H1 (cell line): ENCODE measurements at regions not wholly inside any gene's neighbourhood (a gene's known extent, or its start where the extent isn't known, plus 50 kb on each side); places are given as distances from the start of the nearest gene placed in this dataset.

Source experiments
- ATF3 ChIP-seq: IDR thresholded peaks from 2 replicates; pipeline ENCODE4 v1.6.1; 2011; ENCODE audit warnings: low read depth, mild to moderate bottlenecking, low read length; ENCODE audit not compliant: insufficient read depth
- CBX8 ChIP-seq: fragments of 300-800, 300-1000 bp; sonication (generic); IDR thresholded peaks from 2 replicates; pipeline ENCODE4 v1.7.1; 2016; ENCODE audit warnings: low read depth, low read length, borderline replicate concordance
- CTBP2 ChIP-seq: IDR thresholded peaks from 2 replicates; pipeline ENCODE4 v1.7.0; 2011; ENCODE audit warnings: borderline replicate concordance, mild to moderate bottlenecking, moderate library complexity, mixed read lengths, low read length; ENCODE audit not compliant: insufficient read depth, insufficient read length
- EP300 ChIP-seq, 2 experiments: IDR thresholded peaks; 1 replicate in 1 of 2; 2 replicates in 1 of 2; pipeline ENCODE4 v1.6.1; 2011 to 2012; ENCODE audit warnings: low read depth in 2 of 2, low read length in 2 of 2, mild to moderate bottlenecking in 2 of 2, borderline replicate concordance in 1 of 2, inconsistent platforms in 1 of 2, moderate library complexity in 1 of 2
- GTF2F1 ChIP-seq: IDR thresholded peaks from 2 replicates; pipeline ENCODE4 v1.6.1; 2012; ENCODE audit warnings: low read depth, low read length, improper control_type of control experiment, borderline replicate concordance
- MAFK ChIP-seq: IDR thresholded peaks from 2 replicates; pipeline ENCODE4 v1.6.1; 2012; ENCODE audit warnings: low read depth, mild to moderate bottlenecking, improper control_type of control experiment, low read length
- NRF1 ChIP-seq: IDR thresholded peaks from 2 replicates; pipeline ENCODE4 v1.6.1; 2011; ENCODE audit warnings: mild to moderate bottlenecking, low read depth, low read length, improper control_type of control experiment
- SP1 ChIP-seq: IDR thresholded peaks from 2 replicates; pipeline ENCODE4 v1.6.1; 2011; ENCODE audit warnings: low read depth, low read length
- SP4 ChIP-seq: IDR thresholded peaks from 2 replicates; pipeline ENCODE4 v1.6.1; 2012; ENCODE audit warnings: low read length, inconsistent platforms
- TF ChIP-seq, protein P1 (sequence below): fragments of 300-600 bp; sonication (generic); IDR thresholded peaks from 2 replicates; pipeline ENCODE4 v1.7.1; 2012; ENCODE audit warnings: low read length, moderate library complexity, mild to moderate bottlenecking, inconsistent platforms; ENCODE audit not compliant: insufficient replicate concordance

DNA sequence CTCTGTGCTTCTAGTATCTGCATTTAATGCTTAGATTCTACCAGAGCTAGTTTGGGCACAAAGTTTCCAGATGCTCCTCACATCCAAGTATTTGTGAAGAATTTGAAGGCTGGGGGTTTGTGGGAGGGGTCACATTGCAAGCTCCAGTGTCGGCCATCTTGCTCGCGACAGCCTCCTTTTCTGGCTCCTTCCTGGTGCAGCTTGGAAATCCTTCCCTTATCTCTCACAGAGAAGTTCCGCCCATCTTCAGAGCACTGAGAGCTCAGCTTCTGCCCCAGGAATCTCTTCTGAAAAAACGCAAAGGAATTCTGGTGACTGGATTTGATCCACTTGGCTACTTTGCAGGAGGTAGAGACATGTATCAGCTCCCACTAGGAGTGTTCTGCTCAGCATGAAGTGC is 497.5 kb downstream of the TBC1D22A start (continued):
- TF ChIP-seq, protein P1, sequence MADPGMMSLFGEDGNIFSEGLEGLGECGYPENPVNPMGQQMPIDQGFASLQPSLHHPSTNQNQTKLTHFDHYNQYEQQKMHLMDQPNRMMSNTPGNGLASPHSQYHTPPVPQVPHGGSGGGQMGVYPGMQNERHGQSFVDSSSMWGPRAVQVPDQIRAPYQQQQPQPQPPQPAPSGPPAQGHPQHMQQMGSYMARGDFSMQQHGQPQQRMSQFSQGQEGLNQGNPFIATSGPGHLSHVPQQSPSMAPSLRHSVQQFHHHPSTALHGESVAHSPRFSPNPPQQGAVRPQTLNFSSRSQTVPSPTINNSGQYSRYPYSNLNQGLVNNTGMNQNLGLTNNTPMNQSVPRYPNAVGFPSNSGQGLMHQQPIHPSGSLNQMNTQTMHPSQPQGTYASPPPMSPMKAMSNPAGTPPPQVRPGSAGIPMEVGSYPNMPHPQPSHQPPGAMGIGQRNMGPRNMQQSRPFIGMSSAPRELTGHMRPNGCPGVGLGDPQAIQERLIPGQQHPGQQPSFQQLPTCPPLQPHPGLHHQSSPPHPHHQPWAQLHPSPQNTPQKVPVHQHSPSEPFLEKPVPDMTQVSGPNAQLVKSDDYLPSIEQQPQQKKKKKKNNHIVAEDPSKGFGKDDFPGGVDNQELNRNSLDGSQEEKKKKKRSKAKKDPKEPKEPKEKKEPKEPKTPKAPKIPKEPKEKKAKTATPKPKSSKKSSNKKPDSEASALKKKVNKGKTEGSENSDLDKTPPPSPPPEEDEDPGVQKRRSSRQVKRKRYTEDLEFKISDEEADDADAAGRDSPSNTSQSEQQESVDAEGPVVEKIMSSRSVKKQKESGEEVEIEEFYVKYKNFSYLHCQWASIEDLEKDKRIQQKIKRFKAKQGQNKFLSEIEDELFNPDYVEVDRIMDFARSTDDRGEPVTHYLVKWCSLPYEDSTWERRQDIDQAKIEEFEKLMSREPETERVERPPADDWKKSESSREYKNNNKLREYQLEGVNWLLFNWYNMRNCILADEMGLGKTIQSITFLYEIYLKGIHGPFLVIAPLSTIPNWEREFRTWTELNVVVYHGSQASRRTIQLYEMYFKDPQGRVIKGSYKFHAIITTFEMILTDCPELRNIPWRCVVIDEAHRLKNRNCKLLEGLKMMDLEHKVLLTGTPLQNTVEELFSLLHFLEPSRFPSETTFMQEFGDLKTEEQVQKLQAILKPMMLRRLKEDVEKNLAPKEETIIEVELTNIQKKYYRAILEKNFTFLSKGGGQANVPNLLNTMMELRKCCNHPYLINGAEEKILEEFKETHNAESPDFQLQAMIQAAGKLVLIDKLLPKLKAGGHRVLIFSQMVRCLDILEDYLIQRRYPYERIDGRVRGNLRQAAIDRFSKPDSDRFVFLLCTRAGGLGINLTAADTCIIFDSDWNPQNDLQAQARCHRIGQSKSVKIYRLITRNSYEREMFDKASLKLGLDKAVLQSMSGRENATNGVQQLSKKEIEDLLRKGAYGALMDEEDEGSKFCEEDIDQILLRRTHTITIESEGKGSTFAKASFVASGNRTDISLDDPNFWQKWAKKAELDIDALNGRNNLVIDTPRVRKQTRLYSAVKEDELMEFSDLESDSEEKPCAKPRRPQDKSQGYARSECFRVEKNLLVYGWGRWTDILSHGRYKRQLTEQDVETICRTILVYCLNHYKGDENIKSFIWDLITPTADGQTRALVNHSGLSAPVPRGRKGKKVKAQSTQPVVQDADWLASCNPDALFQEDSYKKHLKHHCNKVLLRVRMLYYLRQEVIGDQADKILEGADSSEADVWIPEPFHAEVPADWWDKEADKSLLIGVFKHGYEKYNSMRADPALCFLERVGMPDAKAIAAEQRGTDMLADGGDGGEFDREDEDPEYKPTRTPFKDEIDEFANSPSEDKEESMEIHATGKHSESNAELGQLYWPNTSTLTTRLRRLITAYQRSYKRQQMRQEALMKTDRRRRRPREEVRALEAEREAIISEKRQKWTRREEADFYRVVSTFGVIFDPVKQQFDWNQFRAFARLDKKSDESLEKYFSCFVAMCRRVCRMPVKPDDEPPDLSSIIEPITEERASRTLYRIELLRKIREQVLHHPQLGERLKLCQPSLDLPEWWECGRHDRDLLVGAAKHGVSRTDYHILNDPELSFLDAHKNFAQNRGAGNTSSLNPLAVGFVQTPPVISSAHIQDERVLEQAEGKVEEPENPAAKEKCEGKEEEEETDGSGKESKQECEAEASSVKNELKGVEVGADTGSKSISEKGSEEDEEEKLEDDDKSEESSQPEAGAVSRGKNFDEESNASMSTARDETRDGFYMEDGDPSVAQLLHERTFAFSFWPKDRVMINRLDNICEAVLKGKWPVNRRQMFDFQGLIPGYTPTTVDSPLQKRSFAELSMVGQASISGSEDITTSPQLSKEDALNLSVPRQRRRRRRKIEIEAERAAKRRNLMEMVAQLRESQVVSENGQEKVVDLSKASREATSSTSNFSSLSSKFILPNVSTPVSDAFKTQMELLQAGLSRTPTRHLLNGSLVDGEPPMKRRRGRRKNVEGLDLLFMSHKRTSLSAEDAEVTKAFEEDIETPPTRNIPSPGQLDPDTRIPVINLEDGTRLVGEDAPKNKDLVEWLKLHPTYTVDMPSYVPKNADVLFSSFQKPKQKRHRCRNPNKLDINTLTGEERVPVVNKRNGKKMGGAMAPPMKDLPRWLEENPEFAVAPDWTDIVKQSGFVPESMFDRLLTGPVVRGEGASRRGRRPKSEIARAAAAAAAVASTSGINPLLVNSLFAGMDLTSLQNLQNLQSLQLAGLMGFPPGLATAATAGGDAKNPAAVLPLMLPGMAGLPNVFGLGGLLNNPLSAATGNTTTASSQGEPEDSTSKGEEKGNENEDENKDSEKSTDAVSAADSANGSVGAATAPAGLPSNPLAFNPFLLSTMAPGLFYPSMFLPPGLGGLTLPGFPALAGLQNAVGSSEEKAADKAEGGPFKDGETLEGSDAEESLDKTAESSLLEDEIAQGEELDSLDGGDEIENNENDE, result no peak
- no peak for TF ChIP-seq MAFK
- TF ChIP-seq SP4, result no peak
- no peak for TF ChIP-seq GTF2F1
- TF ChIP-seq CBX8, result no peak
- no peak for TF ChIP-seq SP1
- no peak for TF ChIP-seq ATF3
- TF ChIP-seq NRF1, result no peak
- TF ChIP-seq EP300 (IDR thresholded peaks at IDR 0.05; ENCODE audit: borderline replicate concordance in 1 of 2, low read depth in 2 of 2, low read length in 2 of 2), result no peak
- no peak for TF ChIP-seq CTBP2
